Fibroblast of villous mesenchyme (primary cell): ENCODE measurements at regions not wholly inside any gene's neighbourhood (a gene's known extent, or its start where the extent isn't known, plus 50 kb on each side); places are given as distances from the start of the nearest gene placed in this dataset.

Experiments
- DNase-seq: peaks from one replicate; pipeline ENCODE4 v3.0.0-alpha.2; 2010; ENCODE audit warnings: low read depth
- H3K4me3 ChIP-seq: 2 replicates; pipeline ENCODE4 v1.5.1; 2011; ENCODE audit warnings: low read depth, mild to moderate bottlenecking, low read length
- TF ChIP-seq, protein P1 (sequence below): IDR thresholded peaks from 2 replicates; pipeline ENCODE4 v1.5.1; 2012; ENCODE audit warnings: low read depth, mild to moderate bottlenecking, low read length; ENCODE audit not compliant: insufficient read depth

DNA sequence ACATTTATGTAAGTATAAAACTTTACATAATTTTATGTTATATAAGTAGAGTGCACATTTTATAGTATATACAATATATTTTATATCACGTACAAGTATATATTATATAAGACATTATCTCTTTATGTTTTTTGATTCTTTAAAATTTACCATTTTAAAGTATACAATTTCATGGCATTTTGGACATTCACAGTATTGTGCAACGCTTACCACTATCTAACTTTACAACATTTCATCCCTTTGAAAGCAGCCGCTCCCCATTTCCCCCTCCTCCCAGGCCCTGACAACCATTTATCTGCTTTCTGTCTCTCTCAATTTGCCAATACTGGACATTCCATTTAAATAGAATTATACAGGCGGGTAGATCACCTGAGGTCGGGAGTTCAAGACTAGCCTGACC is 512.5 kb downstream of the TSN start:
- TF ChIP-seq, protein P1, sequence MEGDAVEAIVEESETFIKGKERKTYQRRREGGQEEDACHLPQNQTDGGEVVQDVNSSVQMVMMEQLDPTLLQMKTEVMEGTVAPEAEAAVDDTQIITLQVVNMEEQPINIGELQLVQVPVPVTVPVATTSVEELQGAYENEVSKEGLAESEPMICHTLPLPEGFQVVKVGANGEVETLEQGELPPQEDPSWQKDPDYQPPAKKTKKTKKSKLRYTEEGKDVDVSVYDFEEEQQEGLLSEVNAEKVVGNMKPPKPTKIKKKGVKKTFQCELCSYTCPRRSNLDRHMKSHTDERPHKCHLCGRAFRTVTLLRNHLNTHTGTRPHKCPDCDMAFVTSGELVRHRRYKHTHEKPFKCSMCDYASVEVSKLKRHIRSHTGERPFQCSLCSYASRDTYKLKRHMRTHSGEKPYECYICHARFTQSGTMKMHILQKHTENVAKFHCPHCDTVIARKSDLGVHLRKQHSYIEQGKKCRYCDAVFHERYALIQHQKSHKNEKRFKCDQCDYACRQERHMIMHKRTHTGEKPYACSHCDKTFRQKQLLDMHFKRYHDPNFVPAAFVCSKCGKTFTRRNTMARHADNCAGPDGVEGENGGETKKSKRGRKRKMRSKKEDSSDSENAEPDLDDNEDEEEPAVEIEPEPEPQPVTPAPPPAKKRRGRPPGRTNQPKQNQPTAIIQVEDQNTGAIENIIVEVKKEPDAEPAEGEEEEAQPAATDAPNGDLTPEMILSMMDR, result no peak
- no peak for DNase-seq
- no peak overlapping the region for H3K4me3 ChIP-seq

DNA sequence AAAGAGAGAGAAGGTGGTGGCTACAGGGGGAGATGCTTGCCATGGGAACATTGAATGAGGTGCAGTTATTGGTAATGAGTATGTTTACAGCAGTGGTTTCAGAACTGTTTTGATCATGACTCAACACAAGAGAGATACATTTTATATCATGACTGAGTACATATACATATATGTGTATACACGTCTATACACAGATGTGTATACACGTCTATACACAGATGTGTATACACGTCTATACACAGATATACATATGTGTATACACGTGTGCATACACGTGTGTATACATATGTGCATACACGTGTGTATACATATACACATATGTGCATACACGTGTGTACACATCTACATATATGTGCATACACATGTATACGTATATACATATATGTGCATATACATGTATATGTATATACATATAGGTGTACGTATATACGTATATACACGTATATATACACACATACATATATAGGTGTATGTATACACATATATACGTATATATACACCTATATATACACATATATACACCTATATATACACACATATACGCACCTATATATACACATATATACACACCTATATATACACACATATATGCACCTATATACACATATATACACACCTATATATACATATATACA is 518.5 kb downstream of the TSN start:
- no peak overlapping the region for H3K4me3 ChIP-seq
- TF ChIP-seq, protein P1, result no peak
- DNase-seq, result no peak

DNA sequence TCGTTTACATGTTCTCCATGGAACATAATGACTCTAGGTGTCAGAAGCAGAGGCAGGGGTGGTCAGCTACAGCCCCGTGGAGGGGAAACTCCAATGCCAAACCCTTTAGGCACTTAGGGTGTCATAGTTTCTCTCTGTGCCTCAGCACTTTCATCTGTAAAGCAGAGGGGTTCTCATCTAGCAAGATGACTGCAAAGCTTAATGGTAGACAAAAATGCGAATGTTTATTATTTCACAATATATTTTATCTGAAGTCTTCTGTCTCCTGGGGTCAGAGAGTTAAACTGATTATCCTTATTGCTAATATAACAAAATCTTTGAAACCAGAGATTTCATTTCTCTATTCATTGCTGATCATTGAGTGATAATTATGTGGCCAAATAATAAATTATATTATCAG is 522.5 kb downstream of the TSN start:
- DNase-seq, result no peak
- H3K4me3 ChIP-seq, result no peak overlapping the region
- TF ChIP-seq, protein P1, result no peak

DNA sequence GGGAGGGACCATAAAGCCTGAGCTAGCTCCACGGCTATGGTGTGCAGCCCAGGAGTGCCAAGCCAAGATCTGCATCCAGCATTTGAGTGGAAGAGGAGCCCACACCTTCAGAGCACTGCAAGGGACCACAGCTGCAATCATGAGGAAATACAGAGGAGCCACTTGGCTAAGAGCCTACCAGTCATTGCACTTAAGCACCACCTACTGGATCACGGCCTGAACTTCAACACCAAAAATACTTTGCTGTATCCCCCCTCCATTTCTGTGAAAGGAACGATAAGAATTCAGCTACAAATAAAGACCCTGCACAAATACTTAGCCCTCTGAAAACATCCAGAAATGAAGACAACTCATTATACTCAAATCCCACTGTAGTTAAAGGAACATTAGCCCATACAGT is 545.3 kb downstream of the TSN start:
- no peak for DNase-seq
- no peak overlapping the region for H3K4me3 ChIP-seq
- TF ChIP-seq, protein P1, result no peak

DNA sequence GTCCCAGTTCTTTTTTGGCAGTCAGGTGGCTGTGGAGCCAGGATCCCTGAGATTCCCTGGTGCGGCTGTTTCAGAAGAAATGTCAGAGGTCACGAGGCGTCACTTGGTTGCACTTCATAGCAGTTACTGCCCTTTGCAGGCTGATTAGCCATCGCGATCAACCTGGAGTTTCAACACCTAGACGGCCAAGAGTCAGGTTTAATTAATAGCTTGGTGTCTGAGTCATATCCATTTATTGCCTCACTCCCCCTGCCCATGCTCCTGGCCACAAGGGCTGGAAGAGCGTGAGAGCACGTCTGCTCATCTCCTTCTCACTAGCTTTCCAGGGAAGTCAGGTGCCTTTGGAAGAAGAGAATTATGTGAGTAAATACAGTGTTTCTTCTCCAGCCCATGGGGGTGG is 552.3 kb downstream of the TSN start:
- DNase-seq, result no peak
- H3K4me3 ChIP-seq, result no peak overlapping the region
- TF ChIP-seq, protein P1, result no peak

DNA sequence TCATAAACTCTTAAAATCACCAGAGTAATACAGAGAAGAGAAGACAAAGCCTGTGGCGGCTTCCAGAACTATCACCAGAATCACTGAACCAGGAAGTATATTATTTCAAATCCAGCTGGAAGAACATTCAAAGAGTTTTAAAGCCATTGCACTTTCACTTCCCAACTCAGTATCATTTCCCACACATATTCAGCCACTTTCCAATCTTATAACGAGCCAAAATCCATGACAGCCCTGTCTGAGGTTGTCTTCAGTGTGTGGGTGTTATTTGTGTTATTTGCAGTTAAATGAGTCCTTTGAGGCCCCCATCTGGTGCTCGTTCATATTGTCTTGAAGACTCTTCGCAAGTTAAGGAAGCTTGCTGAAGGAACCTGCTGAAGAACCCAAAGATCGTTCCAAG is 559.9 kb downstream of the TSN start:
- H3K4me3 ChIP-seq, result no peak overlapping the region
- DNase-seq, result no peak
- TF ChIP-seq, protein P1, result no peak

DNA sequence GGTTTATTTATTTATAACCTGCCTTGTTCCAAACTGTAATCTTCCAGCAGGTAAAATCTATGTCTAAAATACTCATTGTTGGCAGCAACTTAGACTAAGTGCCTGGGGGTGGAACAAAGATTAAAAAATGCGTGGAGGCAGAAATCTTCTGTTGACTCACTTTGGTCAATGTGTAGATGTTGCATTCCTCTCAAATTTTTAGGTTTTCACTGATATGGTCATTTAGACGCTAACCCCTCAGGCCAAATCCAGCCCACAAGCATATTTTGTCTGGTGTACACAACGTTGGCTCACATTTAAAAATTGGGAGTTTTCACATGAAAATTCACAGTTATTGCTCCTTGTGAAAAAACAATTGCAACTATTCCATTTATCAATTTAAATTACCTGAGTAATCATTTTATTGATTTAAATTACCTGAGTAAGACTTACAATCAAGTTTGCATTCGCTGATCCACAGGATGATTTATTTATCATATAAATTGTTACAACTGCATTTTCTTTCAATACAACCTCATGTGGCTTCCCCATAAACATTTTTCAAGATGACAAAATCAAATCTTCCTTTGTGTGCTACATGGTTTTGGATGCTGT is 564.2 kb downstream of the TSN start:
- DNase-seq, result no peak
- TF ChIP-seq, protein P1, result no peak
- no peak overlapping the region for H3K4me3 ChIP-seq
